Activated naive CD4-positive, alpha-beta T cell treated with anti-CD3 and anti-CD28 coated beads, Interleukin-2, amount 10 ng/mL, durations not matched to agents 7 days and 5 days (primary cell): ENCODE measurements at regions not wholly inside any gene's neighbourhood (a gene's known extent, or its start where the extent isn't known, plus 50 kb on each side); places are given as distances from the start of the nearest gene placed in this dataset.

Experiments used
- CTCF ChIA-PET: fragments of 350-600 bp; sonication (Branson Sonifier 250); formaldehyde crosslinking; loops from one replicate; lab custom pipeline; 2021; ENCODE audit warnings: antibody characterized with exemption; lab: Charles Lee
- DNase-seq: peaks from one replicate; pipeline ENCODE4 v3.0.0-alpha.2; 2020
- H3K27ac Mint-ChIP-seq: one replicate; pipeline ENCODE4 v1.8.0; 2021; ENCODE audit warnings: mild to moderate bottlenecking, moderate library complexity, mixed read lengths
- H3K27me3 Mint-ChIP-seq: one replicate; pipeline ENCODE4 v1.8.0; 2021; ENCODE audit warnings: mild to moderate bottlenecking, mixed read lengths
- H3K36me3 Mint-ChIP-seq: one replicate; pipeline ENCODE4 v1.8.0; 2021; ENCODE audit warnings: mixed read lengths
- H3K4me1 Mint-ChIP-seq: one replicate; pipeline ENCODE4 v1.8.0; 2021; ENCODE audit warnings: mixed read lengths
- H3K4me3 Mint-ChIP-seq: one replicate; pipeline ENCODE4 v1.8.0; 2021; ENCODE audit warnings: mild to moderate bottlenecking, moderate library complexity, mixed read lengths
- H3K9me3 Mint-ChIP-seq: one replicate; pipeline ENCODE4 v1.8.0; 2021; ENCODE audit warnings: mixed read lengths

- no peaks in the 10 kb centered on the region for H3K9me3 Mint-ChIP-seq
Observed at GRCh38 chr10:78936412-78937342, 132.1 kb upstream of the ZMIZ1 start.

GRCh38 chr10:78937393-78937792 lies 131.4 kb upstream of the ZMIZ1 start:
- Mint-ChIP-seq H3K9me3 (no peaks in the 10 kb centered on the region), H3K27me3 (peaks cover 6% of the 10 kb centered on the region)
- CTCF ChIA-PET, result interaction anchor here (1.0 to 2.7 kb wide), 2 partner anchors 9 to 258 kb away, joined by 4 to 8 read pairs; no protein-coding TSS in a partner anchor

More at GRCh38 chr10:78936412-78937342, 132.1 kb upstream of the ZMIZ1 start:
- Mint-ChIP-seq H3K4me3 (no peak overlapping the region), H3K27ac (no peak overlapping the region), H3K4me1 (no peaks in the 10 kb centered on the region), H3K36me3 (no peaks in the 10 kb centered on the region), H3K27me3 (peaks cover 6% of the 10 kb centered on the region)
- no peak for DNase-seq
- CTCF ChIA-PET, result interaction anchor here (1.0 to 2.7 kb wide), 2 partner anchors 9 to 259 kb away, joined by 4 to 8 read pairs; no protein-coding TSS in a partner anchor

GRCh38 chr10:78937800-78938694 lies 130.7 kb upstream of the ZMIZ1 start:
- H3K4me3 Mint-ChIP-seq, result no peak overlapping the region
- peaks cover 7% of the 10 kb centered on the region for H3K27me3 Mint-ChIP-seq
- DNase-seq, result peak; percentile 48
- H3K4me1 Mint-ChIP-seq, result no peaks in the 10 kb centered on the region
- H3K36me3 Mint-ChIP-seq, result no peaks in the 10 kb centered on the region
- CTCF ChIA-PET, result interaction anchor here (2.7 kb wide), 1 partner anchor 8 kb away, joined by 8 read pairs; no protein-coding TSS in a partner anchor
- H3K27ac Mint-ChIP-seq, result no peak overlapping the region
- H3K9me3 Mint-ChIP-seq, result no peaks in the 10 kb centered on the region

More at GRCh38 chr10:78937393-78937792, 131.4 kb upstream of the ZMIZ1 start:
- Mint-ChIP-seq H3K36me3 (no peaks in the 10 kb centered on the region), H3K4me1 (no peaks in the 10 kb centered on the region), H3K4me3 (no peak overlapping the region), H3K27ac (no peak overlapping the region)
- DNase-seq, result no peak

GRCh38 chr10:78938695-78939672 lies 129.8 kb upstream of the ZMIZ1 start:
- CTCF ChIA-PET, result interaction anchor here (2.7 kb wide), 1 partner anchor 7 kb away, joined by 8 read pairs; no protein-coding TSS in a partner anchor
- Mint-ChIP-seq H3K4me3 (no peak overlapping the region), H3K9me3 (no peaks in the 10 kb centered on the region), H3K4me1 (no peaks in the 10 kb centered on the region), H3K27me3 (peaks cover 10% of the 10 kb centered on the region), H3K36me3 (no peaks in the 10 kb centered on the region), H3K27ac (no peak overlapping the region)
- DNase-seq, result no peak

GRCh38 chr10:78942091-78942501 lies 126.7 kb upstream of the ZMIZ1 start:
- Mint-ChIP-seq H3K4me3 (no peak overlapping the region), H3K27me3 (peaks cover 26% of the 10 kb centered on the region), H3K27ac (no peak overlapping the region), H3K9me3 (no peaks in the 10 kb centered on the region), H3K36me3 (no peaks in the 10 kb centered on the region), H3K4me1 (no peaks in the 10 kb centered on the region)
- no peak for DNase-seq
- CTCF ChIA-PET, result no interaction called here

GRCh38 chr10:78944723-78945312 lies 123.9 kb upstream of the ZMIZ1 start:
- CTCF ChIA-PET, result no interaction called here
- Mint-ChIP-seq H3K36me3 (no peaks in the 10 kb centered on the region), H3K27me3 (peaks cover 28% of the 10 kb centered on the region), H3K27ac (no peak overlapping the region), H3K9me3 (no peaks in the 10 kb centered on the region), H3K4me1 (no peaks in the 10 kb centered on the region), H3K4me3 (no peak overlapping the region)
- no peak for DNase-seq

GRCh38 chr10:78945838-78946237 lies 122.9 kb upstream of the ZMIZ1 start:
- CTCF ChIA-PET, result interaction anchor here (1.7 kb wide), 1 partner anchor 9 kb away, joined by 8 read pairs; no protein-coding TSS in a partner anchor
- H3K27ac Mint-ChIP-seq, result no peak overlapping the region
- no peaks in the 10 kb centered on the region for H3K36me3 Mint-ChIP-seq
- DNase-seq, result no peak
- no peaks in the 10 kb centered on the region for H3K9me3 Mint-ChIP-seq
- peaks cover 30% of the 10 kb centered on the region for H3K27me3 Mint-ChIP-seq
- H3K4me1 Mint-ChIP-seq, result no peaks in the 10 kb centered on the region
- H3K4me3 Mint-ChIP-seq, result no peak overlapping the region

- DNase-seq, result no peak
- Mint-ChIP-seq H3K4me1 (no peaks in the 10 kb centered on the region), H3K36me3 (no peaks in the 10 kb centered on the region), H3K27ac (no peak overlapping the region), H3K9me3 (no peaks in the 10 kb centered on the region), H3K27me3 (peaks cover 27% of the 10 kb centered on the region), H3K4me3 (no peak overlapping the region)
- CTCF ChIA-PET, result interaction anchor here (0.7 to 1.4 kb wide), 2 partner anchors 248 to 955 kb away, joined by 3 to 4 read pairs; no protein-coding TSS in a partner anchor
Observed at GRCh38 chr10:78947226-78947625, 121.5 kb upstream of the ZMIZ1 start.

- CTCF ChIA-PET, result interaction anchor here (0.7 to 1.4 kb wide), 2 partner anchors 248 to 955 kb away, joined by 3 to 4 read pairs; no protein-coding TSS in a partner anchor
- no peaks in the 10 kb centered on the region for H3K9me3 Mint-ChIP-seq
- no peak overlapping the region for H3K27ac Mint-ChIP-seq
- no peak overlapping the region for H3K4me3 Mint-ChIP-seq
- no peak for DNase-seq
- peaks cover 24% of the 10 kb centered on the region for H3K27me3 Mint-ChIP-seq
- H3K4me1 Mint-ChIP-seq, result no peaks in the 10 kb centered on the region
- no peaks in the 10 kb centered on the region for H3K36me3 Mint-ChIP-seq
Observed at GRCh38 chr10:78947733-78948132, 121.0 kb upstream of the ZMIZ1 start.

- CTCF ChIA-PET, result interaction anchor here (0.6 kb wide), 1 partner anchor 228 kb away, joined by 3 read pairs; no protein-coding TSS in a partner anchor
- Mint-ChIP-seq H3K4me1 (no peaks in the 10 kb centered on the region), H3K36me3 (no peaks in the 10 kb centered on the region), H3K4me3 (no peak overlapping the region), H3K27ac (no peak overlapping the region), H3K9me3 (no peaks in the 10 kb centered on the region), H3K27me3 (peaks cover 23% of the 10 kb centered on the region)
- DNase-seq, result no peak
Observed at GRCh38 chr10:78948621-78949030, 120.1 kb upstream of the ZMIZ1 start.

- Mint-ChIP-seq H3K36me3 (no peaks in the 10 kb centered on the region), H3K4me1 (no peaks in the 10 kb centered on the region), H3K27me3 (peaks cover 10% of the 10 kb centered on the region), H3K9me3 (no peaks in the 10 kb centered on the region), H3K4me3 (no peak overlapping the region), H3K27ac (no peak overlapping the region)
- CTCF ChIA-PET, result no interaction called here
- DNase-seq, result no peak
Observed at GRCh38 chr10:78950656-78951587, 117.8 kb upstream of the ZMIZ1 start.

GRCh38 chr10:78952030-78952429 lies 116.7 kb upstream of the ZMIZ1 start:
- Mint-ChIP-seq H3K27ac (no peak overlapping the region), H3K27me3 (peaks cover 13% of the 10 kb centered on the region), H3K4me3 (no peak overlapping the region), H3K9me3 (no peaks in the 10 kb centered on the region), H3K4me1 (no peaks in the 10 kb centered on the region), H3K36me3 (no peaks in the 10 kb centered on the region)
- CTCF ChIA-PET, result interaction anchor here (1.9 kb wide), 1 partner anchor 17 kb away, joined by 4 read pairs; no protein-coding TSS in a partner anchor
- DNase-seq, result no peak
